IPS-15b (cell line): ENCODE measurements at regions not wholly inside any gene's neighbourhood (a gene's known extent, or its start where the extent isn't known, plus 50 kb on each side); places are given as distances from the start of the nearest gene placed in this dataset.
"Not testable (repeated sequence)": the region's sequence is repeated elsewhere in the genome, so short reads cannot be mapped to it uniquely, and the experiment has no call there.

Experiments used
- H3K27me3 ChIP-seq: one replicate; pipeline ENCODE4 v1.6.1; 2013; ENCODE audit warnings: low read length; ENCODE audit not compliant: control insufficient read depth, insufficient read depth
- H3K36me3 ChIP-seq: one replicate; pipeline ENCODE4 v1.6.1; 2013; ENCODE audit warnings: low read length; ENCODE audit not compliant: control insufficient read depth, insufficient read depth
- H3K4me1 ChIP-seq: one replicate; pipeline ENCODE4 v1.6.1; 2013; ENCODE audit warnings: mild to moderate bottlenecking, low read length; ENCODE audit not compliant: control insufficient read depth, insufficient read depth
- H3K4me3 ChIP-seq: one replicate; pipeline ENCODE4 v1.5.1; 2013; ENCODE audit warnings: low read depth, low read length
- H3K9ac ChIP-seq: one replicate; pipeline ENCODE4 v1.6.1; 2013; ENCODE audit warnings: low read depth, mild to moderate bottlenecking, low read length
- H3K9me3 ChIP-seq: one replicate; pipeline ENCODE4 v1.6.1; 2013; ENCODE audit warnings: mild to moderate bottlenecking, low read length; ENCODE audit not compliant: control insufficient read depth, insufficient read depth

DNA sequence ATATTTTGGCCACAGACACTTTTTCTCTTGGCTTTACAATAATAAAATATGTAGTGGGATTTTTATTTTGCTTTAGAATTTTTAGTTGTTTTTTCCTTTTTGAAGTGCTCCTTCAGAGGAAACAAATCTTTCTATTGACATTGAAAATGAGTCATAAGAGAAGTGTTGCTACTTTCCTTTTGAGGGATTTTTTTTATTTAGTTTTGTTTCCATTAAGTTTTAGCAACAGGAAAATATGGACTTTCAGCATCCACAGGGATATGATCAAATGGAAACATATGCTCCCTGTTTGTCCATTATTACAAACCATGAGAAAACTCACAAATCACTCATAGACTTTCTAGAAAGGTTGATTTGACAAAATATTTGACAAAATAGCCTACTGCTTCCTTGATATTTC lies 65.3 kb upstream of the BMP2 start:
- no peak overlapping the region for H3K4me3 ChIP-seq
- no peaks in the 10 kb centered on the region for H3K4me1 ChIP-seq
- H3K36me3 ChIP-seq, result no peaks in the 10 kb centered on the region
- no peaks in the 10 kb centered on the region for H3K9me3 ChIP-seq
- no peak overlapping the region for H3K9ac ChIP-seq
- no peaks in the 10 kb centered on the region for H3K27me3 ChIP-seq

DNA sequence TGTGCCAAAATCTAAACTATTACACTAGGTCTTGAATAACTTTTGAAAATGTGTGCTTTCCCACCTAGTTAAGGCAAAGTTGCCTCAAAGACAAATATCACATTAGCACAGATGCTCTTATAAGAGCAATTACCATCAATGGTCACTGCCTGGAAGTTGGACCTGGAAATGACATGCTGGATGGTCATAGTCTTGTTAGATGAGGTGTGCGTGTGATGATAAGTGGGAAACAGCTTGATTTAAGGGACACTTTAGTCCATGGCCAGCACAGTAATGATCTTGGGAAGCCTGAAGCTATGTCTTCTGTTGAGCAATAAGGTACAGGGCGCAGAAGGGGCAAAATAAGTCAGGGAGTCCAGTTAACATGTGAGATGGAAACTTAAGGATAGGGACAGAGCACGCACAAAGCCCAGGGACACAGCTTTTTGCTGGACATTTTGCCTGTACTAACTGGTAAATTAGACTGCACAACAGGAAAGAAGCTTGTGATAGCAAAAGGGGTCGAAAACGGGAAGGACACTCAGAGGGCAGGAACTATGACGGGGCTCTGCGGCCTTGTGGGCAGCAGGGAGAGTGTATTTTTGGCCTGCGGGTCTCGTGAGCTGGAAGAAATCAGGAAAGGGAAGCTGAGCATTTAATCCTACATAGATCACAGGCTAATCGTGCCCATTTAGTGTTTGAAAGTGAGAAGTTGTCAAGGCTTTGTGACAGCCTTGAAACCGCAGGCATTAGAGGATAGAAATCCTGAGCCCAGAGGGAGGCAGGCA lies 66.7 kb upstream of the BMP2 start:
- Histone ChIP-seq H3K36me3 (no peaks in the 10 kb centered on the region), H3K4me1 (no peaks in the 10 kb centered on the region), H3K9ac (no peak overlapping the region), H3K27me3 (no peaks in the 10 kb centered on the region), H3K9me3 (no peaks in the 10 kb centered on the region), H3K4me3 (no peak overlapping the region)

DNA sequence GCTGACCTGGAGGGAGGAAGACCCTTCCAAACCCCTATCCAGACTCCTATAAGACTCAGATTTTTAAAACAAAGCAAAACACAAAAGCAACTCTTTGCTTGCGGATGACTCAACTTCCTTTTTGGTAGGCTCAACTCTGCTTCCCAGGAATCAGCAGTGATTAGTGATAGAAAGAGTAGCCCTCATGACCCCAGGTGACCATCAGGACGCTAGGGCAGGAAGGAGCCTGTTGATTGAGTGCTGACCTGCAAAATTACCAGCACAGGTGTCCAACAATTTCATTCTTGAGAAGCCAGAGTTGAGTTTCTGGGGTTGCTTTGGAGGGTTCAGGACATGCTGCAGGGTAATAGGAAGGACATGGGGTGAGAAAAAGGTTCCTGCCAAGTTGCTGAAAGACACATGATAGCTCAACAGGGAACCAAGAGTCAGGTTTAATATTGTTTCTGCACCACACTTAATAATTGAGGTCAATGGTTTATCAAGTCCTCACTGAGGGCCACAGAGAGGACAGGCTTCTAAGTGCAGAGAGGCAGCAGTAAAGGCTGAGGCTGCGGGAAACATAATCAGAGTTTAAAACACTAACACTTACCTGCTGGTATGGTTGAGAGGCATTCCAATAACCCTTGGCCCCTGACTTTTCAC lies 67.4 kb upstream of the BMP2 start:
- Histone ChIP-seq H3K9ac (no peak overlapping the region), H3K4me1 (no peaks in the 10 kb centered on the region), H3K27me3 (no peaks in the 10 kb centered on the region), H3K36me3 (no peaks in the 10 kb centered on the region), H3K9me3 (no peaks in the 10 kb centered on the region), H3K4me3 (no peak overlapping the region)

DNA sequence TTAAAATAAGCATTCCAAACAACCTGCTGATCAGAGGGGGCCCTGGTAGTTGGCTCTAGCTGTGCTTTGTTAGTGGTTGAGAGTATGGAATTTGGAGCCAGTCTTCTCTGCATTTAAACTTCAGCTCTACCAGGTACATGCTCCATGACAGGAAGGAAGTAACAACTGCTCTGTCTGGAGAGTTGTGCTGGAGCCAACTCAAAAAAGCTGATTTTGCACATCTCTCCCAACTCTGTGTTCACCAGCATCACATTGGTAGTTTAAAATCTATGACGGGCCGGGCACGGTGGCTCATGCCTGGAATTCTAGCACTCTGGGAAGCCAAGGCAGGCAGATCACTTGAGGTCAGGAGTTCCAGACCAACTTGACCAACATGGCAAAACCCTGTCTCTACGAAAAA lies 68.8 kb upstream of the BMP2 start:
- Histone ChIP-seq H3K36me3 (no peaks in the 10 kb centered on the region), H3K9ac (no peak overlapping the region), H3K4me1 (no peaks in the 10 kb centered on the region), H3K4me3 (no peak overlapping the region), H3K9me3 (no peaks in the 10 kb centered on the region), H3K27me3 (no peaks in the 10 kb centered on the region)

DNA sequence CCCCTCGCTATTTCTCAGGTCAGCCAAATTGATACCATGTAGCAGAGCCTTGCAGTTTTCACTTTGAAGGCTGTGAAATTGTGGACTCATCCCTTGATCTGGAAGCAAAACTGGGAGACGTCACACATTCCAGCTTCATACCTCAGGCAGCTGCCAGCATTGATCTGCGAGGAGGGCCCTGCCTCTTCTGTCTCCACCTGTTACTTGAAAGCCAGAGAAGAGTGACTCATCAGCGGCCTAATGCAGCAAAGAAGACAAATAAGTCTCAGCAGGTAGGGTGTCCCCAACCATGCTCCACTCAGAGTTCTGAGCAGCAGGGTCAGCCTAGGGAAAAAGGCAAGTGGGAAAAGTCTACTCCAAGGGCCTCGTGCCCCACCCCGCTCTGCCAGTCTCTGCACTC lies 69.4 kb upstream of the BMP2 start:
- no peaks in the 10 kb centered on the region for H3K36me3 ChIP-seq

DNA sequence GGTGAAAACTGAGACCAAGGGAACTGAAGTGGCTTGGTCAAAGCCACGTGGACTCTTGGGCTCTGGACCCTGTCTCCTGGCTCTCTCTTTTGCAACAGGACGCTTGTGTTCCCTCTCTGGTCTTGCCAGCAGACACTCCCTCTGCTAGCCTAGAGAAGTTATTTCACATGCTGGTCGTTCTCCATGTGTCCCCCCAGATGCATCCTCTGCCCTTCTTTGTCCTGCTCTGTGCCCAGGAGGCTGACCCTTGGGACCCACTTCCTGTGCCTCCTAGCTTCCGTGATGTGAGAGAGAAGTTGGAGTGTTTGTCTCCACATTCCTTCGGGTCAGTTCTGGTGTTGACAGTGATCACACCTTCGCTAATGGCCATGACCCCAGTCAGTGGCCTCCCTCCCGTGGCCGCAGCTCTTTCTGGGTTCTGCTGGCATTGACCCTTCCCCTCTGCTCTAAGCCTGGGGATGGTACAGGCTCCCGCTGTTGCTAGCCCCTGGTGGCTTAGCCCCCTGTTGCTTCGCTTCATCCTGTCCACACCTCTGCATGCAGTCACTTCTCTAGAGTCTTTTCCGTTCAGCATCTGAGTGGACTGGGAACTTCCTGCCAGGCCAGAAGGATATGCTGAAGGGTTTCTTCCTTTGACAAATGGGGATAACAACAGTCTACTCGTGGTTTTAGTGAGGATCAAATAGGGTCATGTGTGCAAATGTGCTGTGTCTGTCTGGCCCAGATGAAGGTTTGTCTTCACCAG lies 70.1 kb upstream of the BMP2 start:
- Histone ChIP-seq H3K4me3 (no peak overlapping the region), H3K27me3 (no peaks in the 10 kb centered on the region), H3K36me3 (no peaks in the 10 kb centered on the region), H3K9me3 (no peaks in the 10 kb centered on the region), H3K4me1 (no peaks in the 10 kb centered on the region), H3K9ac (no peak overlapping the region)

More for the DNA sequence above, 69.4 kb upstream of the BMP2 start:
- Histone ChIP-seq H3K9me3 (no peaks in the 10 kb centered on the region), H3K27me3 (no peaks in the 10 kb centered on the region), H3K9ac (no peak overlapping the region), H3K4me3 (no peak overlapping the region), H3K4me1 (no peaks in the 10 kb centered on the region)

DNA sequence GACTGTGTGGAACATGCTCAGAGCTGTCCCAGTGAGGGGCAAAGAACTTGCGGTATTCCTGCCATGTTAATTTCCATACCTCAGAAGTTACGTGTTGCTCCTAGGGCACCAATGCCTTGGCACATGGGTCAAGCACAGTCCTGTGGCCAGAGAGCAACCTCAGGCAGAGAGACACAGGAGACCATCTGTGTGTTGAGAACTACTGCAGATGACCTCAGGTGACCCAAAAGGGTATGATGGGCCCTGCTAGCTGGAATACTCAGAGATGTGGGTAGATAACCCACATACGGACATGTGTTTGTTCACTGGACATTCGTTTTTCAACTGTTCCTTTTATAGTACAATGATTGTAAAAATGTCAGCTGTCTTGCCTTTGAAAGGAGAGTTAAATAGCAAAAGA lies 71.5 kb upstream of the BMP2 start:
- no peaks in the 10 kb centered on the region for H3K4me1 ChIP-seq

DNA sequence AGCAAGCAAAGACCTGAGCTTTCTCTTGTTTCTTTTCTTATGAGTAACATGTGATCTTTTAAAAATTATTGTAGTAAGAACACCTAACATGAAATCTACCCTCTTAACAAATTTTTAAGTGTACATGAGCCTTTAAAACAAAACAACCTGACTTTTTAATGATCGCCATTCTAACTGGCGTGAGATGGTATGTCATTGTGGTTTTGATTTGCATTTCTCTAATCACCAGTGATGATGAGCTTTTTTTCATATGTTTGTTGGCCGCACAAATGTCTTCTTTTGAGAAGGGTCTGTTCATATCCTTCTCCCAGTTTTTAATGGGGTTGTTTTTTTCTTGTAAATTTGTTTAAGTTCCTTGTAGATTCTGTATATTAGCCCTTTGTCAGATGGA lies 73.7 kb upstream of the BMP2 start:
- not testable (repeated sequence) for H3K9me3 ChIP-seq, H3K9ac ChIP-seq, H3K36me3 ChIP-seq, H3K27me3 ChIP-seq, H3K4me3 ChIP-seq, H3K4me1 ChIP-seq

More for the DNA sequence above, 71.5 kb upstream of the BMP2 start:
- Histone ChIP-seq H3K4me3 (no peak overlapping the region), H3K9me3 (no peaks in the 10 kb centered on the region), H3K36me3 (no peaks in the 10 kb centered on the region), H3K9ac (no peak overlapping the region), H3K27me3 (no peaks in the 10 kb centered on the region)

DNA sequence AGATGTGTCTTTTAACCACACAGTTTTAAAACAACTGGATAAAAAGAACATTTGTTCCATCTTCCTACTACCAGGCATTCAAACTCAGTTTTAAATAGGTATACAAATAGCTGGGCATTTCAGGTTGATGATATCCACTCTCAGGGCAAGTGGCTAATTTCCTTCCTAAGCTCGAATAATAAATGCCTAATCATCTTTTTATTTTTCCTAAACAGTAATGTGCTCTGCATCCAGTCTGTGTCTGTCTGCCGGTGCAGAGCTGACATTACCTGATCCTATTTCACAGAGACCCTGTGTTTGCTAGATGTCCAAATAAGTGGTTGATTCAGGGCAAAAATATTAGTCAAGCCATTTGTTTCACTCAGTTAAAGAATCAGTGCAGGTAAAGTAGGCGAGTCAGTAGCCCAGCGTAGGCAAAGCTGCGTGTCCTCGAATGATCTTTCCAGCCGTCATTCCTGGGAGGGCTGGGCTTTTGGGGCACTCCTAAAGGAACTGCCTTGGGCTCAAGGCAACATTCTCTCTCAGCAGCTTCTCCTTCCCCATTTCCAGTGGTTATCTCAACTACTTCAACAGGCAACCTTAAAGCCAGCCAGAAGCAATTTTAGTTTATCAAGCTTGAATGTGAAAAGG lies 74.2 kb upstream of the BMP2 start:
- Histone ChIP-seq H3K36me3 (no peaks in the 10 kb centered on the region), H3K9me3 (no peaks in the 10 kb centered on the region), H3K4me1 (no peaks in the 10 kb centered on the region), H3K27me3 (no peaks in the 10 kb centered on the region), H3K9ac (no peak overlapping the region), H3K4me3 (no peak overlapping the region)

DNA sequence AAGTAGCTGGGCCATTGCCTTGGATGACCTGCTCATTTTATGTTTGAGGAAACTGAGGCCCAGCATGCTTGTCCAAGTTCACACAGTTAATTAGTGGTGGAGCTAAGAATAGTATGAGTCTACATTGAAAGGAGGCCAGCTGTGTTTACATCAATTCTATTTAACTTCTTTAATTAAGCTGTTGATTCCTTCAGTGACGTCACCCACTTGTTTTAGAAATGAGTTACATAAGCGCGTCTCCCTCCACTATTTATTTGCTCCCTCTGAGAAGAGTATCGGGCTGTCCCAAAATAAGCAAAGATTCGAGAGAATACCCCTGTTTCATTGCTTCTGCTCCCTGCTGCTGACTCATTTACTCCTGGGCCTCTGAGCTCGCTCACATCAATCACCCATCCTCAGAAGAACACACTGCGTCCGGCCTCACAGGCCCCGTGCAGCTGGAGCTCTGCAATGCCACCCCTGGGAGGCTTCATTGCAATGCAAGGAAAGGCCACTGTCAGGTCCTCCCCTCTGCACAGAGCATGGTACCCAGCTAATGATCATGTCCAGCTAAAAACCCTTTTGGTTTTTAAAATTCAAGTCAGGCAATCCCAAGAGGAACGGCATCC lies 74.8 kb upstream of the BMP2 start:
- Histone ChIP-seq H3K4me3 (no peak overlapping the region), H3K27me3 (no peaks in the 10 kb centered on the region), H3K4me1 (no peaks in the 10 kb centered on the region), H3K9ac (no peak overlapping the region), H3K36me3 (no peaks in the 10 kb centered on the region), H3K9me3 (no peaks in the 10 kb centered on the region)

DNA sequence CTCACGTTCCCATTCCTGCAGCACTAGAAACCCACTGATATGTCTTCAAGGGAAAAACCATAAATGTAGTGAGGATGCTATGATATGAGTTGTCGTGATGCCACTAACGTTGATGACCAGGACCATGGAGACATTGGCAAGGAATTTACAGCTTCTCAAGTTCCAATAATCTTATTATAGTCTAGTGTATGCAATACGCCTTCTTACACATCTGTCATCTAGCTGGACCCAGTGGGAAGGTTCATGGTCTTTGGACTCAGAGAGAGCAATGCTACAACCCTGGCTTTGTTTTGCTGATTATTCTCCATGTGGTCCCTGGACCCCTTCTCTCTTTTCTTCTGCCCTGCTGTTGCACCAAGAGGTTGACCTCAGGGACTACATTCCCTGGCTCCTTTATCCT lies 76.0 kb upstream of the BMP2 start:
- Histone ChIP-seq H3K4me3 (no peak overlapping the region), H3K27me3 (no peaks in the 10 kb centered on the region), H3K36me3 (no peaks in the 10 kb centered on the region), H3K9me3 (no peaks in the 10 kb centered on the region), H3K4me1 (no peaks in the 10 kb centered on the region), H3K9ac (no peak overlapping the region)
